BE2C (cell line): ENCODE measurements at regions not wholly inside any gene's neighbourhood (a gene's known extent, or its start where the extent isn't known, plus 50 kb on each side); places are given as distances from the start of the nearest gene placed in this dataset.
"Not testable (repeated sequence)": the region's sequence is repeated elsewhere in the genome, so short reads cannot be mapped to it uniquely, and the experiment has no call there.

Experiments used
- DNase-seq: peaks from one replicate; pipeline ENCODE4 v3.0.0-alpha.2; 2020
- H3K27me3 ChIP-seq: fragments of 250-450 bp; sonication (Bioruptor Pico); 2 replicates; pipeline ENCODE4 v1.5.1; 2020; ENCODE audit warnings: mild to moderate bottlenecking
- H3K36me3 ChIP-seq: fragments of 250-450 bp; sonication (Bioruptor Pico); 2 replicates; pipeline ENCODE4 v1.5.1; 2020; ENCODE audit warnings: mild to moderate bottlenecking
- H3K4me1 ChIP-seq: fragments of 250-450 bp; sonication (Bioruptor Pico); 2 replicates; pipeline ENCODE4 v1.5.1; 2020
- H3K4me3 ChIP-seq: 2 replicates; pipeline ENCODE4 v1.5.1; 2011; ENCODE audit warnings: low read depth, low read length
- H3K9me3 ChIP-seq: fragments of 250-450 bp; sonication (Bioruptor Pico); 2 replicates; pipeline ENCODE4 v1.5.1; 2020
- TF ChIP-seq, protein P1 (sequence below): IDR thresholded peaks from 2 replicates; pipeline ENCODE4 v1.5.1; 2012; ENCODE audit warnings: mild to moderate bottlenecking, low read depth, low read length

- no peaks in the 10 kb centered on the region for H3K9me3 ChIP-seq
- no peaks in the 10 kb centered on the region for H3K27me3 ChIP-seq
- TF ChIP-seq, protein P1, sequence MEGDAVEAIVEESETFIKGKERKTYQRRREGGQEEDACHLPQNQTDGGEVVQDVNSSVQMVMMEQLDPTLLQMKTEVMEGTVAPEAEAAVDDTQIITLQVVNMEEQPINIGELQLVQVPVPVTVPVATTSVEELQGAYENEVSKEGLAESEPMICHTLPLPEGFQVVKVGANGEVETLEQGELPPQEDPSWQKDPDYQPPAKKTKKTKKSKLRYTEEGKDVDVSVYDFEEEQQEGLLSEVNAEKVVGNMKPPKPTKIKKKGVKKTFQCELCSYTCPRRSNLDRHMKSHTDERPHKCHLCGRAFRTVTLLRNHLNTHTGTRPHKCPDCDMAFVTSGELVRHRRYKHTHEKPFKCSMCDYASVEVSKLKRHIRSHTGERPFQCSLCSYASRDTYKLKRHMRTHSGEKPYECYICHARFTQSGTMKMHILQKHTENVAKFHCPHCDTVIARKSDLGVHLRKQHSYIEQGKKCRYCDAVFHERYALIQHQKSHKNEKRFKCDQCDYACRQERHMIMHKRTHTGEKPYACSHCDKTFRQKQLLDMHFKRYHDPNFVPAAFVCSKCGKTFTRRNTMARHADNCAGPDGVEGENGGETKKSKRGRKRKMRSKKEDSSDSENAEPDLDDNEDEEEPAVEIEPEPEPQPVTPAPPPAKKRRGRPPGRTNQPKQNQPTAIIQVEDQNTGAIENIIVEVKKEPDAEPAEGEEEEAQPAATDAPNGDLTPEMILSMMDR, result no peak
- peaks cover 4% of the 10 kb centered on the region for H3K4me1 ChIP-seq
- no peaks in the 10 kb centered on the region for H3K36me3 ChIP-seq
- DNase-seq, result no peak
- no peak overlapping the region for H3K4me3 ChIP-seq
These were observed 380.6 kb upstream of the TCF4 start for GRCh38 chr18:55968550-55968949.

DNA sequence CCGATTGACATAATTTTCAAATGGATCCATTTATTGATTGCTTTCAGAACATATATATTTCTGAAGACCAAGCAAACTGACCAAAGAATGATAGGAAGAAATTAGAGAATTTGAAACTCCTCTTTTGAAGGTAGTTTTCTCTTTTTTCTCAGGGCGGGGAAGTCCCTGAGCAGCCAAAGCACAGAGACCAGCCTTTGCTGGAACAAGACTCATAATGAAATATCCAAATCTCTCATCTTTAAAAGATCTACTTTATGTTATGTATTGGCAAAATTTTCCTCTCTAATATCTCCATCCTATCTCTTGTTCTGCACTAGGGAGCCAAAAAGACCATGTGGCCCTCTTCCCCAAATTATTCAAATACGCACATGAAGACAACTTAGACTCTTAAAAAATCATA is 379.0 kb upstream of the TCF4 start:
- H3K36me3 ChIP-seq, result no peaks in the 10 kb centered on the region
- peaks cover 8% of the 10 kb centered on the region for H3K4me1 ChIP-seq
- H3K9me3 ChIP-seq, result no peaks in the 10 kb centered on the region
- no peaks in the 10 kb centered on the region for H3K27me3 ChIP-seq
- no peak for DNase-seq
- no peak overlapping the region for H3K4me3 ChIP-seq
- TF ChIP-seq, protein P1, result no peak

DNA sequence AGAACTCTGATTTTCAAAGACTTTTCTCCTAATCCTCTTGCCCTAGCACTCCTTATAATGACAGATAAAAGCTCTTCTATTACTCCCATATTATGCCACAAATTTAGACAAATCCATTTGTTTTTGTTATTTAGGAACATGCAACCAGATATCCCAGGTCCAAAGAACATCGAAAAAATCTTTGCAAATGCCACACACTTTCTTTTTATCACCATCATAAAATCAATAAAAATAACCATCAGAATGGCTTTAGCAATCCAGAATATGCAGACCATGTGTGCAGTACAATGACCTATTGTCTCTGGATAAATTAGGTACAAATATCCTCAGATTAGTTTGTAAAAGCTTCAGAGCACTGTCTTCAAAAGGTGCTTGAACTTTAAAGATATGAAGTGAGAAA is 376.2 kb upstream of the TCF4 start:
- Histone ChIP-seq H3K36me3 (no peaks in the 10 kb centered on the region), H3K9me3 (no peaks in the 10 kb centered on the region), H3K4me3 (no peak overlapping the region), H3K4me1 (peaks cover 8% of the 10 kb centered on the region), H3K27me3 (no peaks in the 10 kb centered on the region)
- no peak for DNase-seq
- TF ChIP-seq, protein P1, result no peak

- H3K9me3 ChIP-seq, result no peaks in the 10 kb centered on the region
- TF ChIP-seq, protein P1, result no peak
- H3K4me1 ChIP-seq, result no peaks in the 10 kb centered on the region
- H3K4me3 ChIP-seq, result no peak overlapping the region
- peak; percentile 27 for DNase-seq
- H3K36me3 ChIP-seq, result no peaks in the 10 kb centered on the region
- H3K27me3 ChIP-seq, result no peaks in the 10 kb centered on the region
These were observed 365.3 kb upstream of the TCF4 start for GRCh38 chr18:55953326-55953725.

DNA sequence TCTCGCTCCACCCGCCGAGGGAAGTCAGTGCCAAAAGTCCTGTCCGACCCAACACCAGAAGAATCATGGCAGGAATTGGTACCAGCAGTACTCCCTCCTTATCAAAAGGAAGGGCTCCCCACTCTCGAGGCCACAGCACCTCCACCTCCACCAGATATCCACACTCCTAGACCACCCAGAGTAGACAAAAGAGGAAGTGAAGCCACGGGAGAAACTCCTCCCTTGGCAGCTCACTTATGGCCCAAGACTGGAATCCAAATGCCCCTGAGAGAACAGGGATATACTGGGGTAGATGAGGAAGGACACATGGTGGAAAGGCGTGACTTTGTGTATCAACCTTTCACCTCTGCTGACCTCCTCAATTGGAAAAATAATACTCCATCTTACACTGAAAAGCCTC is 363.7 kb upstream of the TCF4 start:
- not testable (repeated sequence) for H3K9me3 ChIP-seq, H3K4me3 ChIP-seq, DNase-seq, H3K4me1 ChIP-seq, H3K36me3 ChIP-seq, H3K27me3 ChIP-seq

DNA sequence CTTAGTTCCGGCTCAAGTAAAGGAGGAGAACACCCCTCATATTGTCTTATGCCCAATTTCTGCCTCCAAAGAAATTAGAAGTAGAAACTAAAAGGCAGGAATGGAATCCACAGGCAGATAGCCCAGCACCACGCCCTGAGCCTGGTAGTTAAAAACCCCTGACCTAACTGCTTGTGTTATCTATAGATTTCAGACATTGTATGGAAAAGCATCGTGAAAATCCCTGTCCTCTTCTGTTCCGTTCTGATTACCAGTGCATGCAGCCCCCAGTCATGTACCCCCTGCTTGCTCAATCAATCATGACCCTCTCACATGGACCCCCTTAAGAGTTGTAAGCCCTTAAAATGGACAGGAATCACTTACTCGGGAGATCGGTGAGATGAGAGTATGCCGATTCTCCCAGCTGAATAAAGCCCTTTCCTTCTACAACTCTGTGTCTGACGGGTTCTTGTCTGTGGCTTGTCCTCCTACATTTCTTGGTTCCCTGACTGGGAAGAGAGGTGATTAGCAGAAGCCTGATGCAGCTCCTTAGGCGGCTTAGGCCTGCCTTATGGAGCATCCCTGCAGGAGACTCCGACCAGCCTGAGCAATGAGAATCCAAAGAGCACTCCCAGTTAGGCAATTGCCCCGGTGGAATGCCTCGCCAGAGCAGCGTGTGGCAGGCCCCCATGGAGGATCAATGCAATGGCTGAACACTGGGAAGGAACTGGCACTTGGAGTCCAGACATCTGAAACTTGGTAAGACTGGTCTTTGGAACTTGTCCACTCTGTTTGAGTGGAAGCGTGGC is 362.6 kb upstream of the TCF4 start:
- Histone ChIP-seq H3K27me3 (no peaks in the 10 kb centered on the region), H3K4me1 (no peaks in the 10 kb centered on the region), H3K36me3 (no peaks in the 10 kb centered on the region), H3K4me3 (no peak overlapping the region), H3K9me3 (no peaks in the 10 kb centered on the region)
- TF ChIP-seq, protein P1, result no peak
- no peak for DNase-seq

DNA sequence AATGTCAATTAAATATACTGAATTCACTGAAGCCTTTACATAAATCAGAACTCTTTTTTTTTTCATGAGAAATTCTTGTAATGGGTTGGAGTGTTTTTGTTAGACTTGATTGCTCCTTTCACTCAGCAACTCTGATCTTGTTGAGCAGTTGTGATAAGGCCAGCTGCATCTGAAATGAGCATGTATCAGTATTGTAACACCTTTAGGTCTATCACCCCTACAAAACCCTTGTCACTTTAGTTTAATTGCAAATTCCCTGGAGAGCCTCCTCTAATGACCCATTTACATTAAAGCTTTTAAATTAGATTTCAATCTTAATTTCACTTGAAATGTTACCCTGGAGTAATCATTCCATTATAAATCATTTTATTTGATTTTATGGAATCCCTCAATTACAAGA is 346.8 kb upstream of the TCF4 start:
- no peaks in the 10 kb centered on the region for H3K27me3 ChIP-seq
- DNase-seq, result no peak
- H3K36me3 ChIP-seq, result no peaks in the 10 kb centered on the region
- H3K4me1 ChIP-seq, result no peaks in the 10 kb centered on the region
- no peaks in the 10 kb centered on the region for H3K9me3 ChIP-seq
- TF ChIP-seq, protein P1, result no peak
- no peak overlapping the region for H3K4me3 ChIP-seq
